IMR-90 (cell line): ENCODE measurements at regions not wholly inside any gene's neighbourhood (a gene's known extent, or its start where the extent isn't known, plus 50 kb on each side); places are given as distances from the start of the nearest gene placed in this dataset.

Source experiments
- TF ChIP-seq, protein P1 (sequence below): conservative IDR thresholded peaks from 2 replicates; pipeline ENCODE4 v1.5.1; 2012; ENCODE audit warnings: mild to moderate bottlenecking, low read depth, low read length, improper control_type of control experiment

DNA sequence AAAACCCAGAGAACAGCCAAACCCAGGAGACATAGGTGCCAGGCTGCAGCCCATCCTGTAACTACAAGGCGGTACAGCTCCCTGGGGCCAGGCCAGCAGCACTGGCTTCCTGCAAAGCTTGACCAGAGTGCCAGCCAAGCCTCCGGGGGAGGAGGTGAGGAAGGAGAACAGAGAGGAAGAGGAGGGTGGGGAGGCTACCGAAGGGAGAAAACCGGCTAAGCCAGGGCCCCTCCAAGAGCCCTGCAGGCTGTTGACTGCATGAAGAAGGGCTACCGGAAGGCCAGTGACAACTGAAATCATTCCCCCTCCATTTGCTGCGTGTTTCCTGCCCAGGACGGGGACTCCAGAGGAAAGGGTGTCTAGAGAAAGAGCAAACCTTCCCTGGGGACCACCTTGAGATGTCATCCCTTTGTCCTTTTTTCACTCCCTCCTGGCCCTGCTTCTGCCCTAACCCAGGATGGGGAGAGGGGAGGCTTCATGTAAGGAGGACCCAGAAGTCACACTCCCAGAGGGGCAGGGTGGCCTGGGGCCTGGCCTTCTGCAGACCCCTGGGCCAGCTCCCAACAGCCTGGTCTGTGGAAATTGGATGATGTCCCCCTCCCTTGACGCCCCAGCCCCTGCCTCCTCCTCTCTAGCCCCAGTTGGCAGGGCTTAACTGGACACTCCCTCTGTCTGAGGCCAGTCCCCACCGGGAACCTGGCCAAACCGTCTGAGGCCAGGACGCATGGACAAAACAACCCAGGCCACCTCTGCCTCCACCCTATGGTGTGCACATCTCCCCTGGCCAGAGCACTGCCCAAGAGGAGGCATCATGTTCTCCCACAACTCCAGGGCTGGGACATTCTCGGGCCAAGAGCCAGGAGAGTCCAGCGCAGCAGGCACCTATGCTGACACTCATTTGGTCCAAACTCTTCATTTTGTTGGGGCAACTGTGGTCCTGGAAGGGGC lies 207.8 kb downstream of the CYP26B1 start (continued):
- TF ChIP-seq, protein P1, sequence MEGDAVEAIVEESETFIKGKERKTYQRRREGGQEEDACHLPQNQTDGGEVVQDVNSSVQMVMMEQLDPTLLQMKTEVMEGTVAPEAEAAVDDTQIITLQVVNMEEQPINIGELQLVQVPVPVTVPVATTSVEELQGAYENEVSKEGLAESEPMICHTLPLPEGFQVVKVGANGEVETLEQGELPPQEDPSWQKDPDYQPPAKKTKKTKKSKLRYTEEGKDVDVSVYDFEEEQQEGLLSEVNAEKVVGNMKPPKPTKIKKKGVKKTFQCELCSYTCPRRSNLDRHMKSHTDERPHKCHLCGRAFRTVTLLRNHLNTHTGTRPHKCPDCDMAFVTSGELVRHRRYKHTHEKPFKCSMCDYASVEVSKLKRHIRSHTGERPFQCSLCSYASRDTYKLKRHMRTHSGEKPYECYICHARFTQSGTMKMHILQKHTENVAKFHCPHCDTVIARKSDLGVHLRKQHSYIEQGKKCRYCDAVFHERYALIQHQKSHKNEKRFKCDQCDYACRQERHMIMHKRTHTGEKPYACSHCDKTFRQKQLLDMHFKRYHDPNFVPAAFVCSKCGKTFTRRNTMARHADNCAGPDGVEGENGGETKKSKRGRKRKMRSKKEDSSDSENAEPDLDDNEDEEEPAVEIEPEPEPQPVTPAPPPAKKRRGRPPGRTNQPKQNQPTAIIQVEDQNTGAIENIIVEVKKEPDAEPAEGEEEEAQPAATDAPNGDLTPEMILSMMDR, result no peak
